HEK293 (cell line): ENCODE measurements at regions not wholly inside any gene's neighbourhood (a gene's known extent, or its start where the extent isn't known, plus 50 kb on each side); places are given as distances from the start of the nearest gene placed in this dataset.

ENCODE experiments used
- CTCF ChIA-PET: fragments of 350-600 bp; formaldehyde crosslinking; extraction: SDS; loops from one replicate; lab custom pipeline; 2021; ENCODE audit warnings: antibody characterized with exemption; lab: Yijun Ruan, JAX
- POLR2A ChIA-PET: fragments of 300-600 bp; formaldehyde crosslinking; extraction: SDS; loops from one replicate; lab custom pipeline; 2020; ENCODE audit warnings: antibody characterized with exemption, inconsistent platforms; lab: Yijun Ruan, JAX
- H3K27ac ChIP-seq: fragments of 200-500 bp; sonication (Bioruptor generic); 2 replicates; pipeline ENCODE4 v1.5.1; 2014; ENCODE audit warnings: low read depth, low read length, control low read depth, inconsistent platforms; ENCODE audit errors: extremely low read depth
- H3K36me3 ChIP-seq, 2 experiments: fragments of 200-500 bp in 1 of 2; sonication (Bioruptor generic) in 1 of 2; 1 replicate in 1 of 2; 2 replicates in 1 of 2; pipeline ENCODE4 v1.5.1; 2014 to 2017; ENCODE audit warnings: inconsistent platforms in 2 of 2, low read length in 2 of 2; ENCODE audit not compliant: control insufficient read depth in 2 of 2, insufficient read depth in 1 of 2
- H3K4me1 ChIP-seq: fragments of 200-500 bp; sonication (Bioruptor generic); 2 replicates; pipeline ENCODE4 v1.5.1; 2014; ENCODE audit warnings: mild to moderate bottlenecking, low read length, inconsistent platforms; ENCODE audit not compliant: control insufficient read depth, insufficient read depth
- H3K4me3 ChIP-seq: 2 replicates; pipeline ENCODE4 v1.5.1; 2011; ENCODE audit warnings: low read depth, mild to moderate bottlenecking, control low read depth, low read length, moderate library complexity
- H3K9me3 ChIP-seq: fragments of 200-500 bp; sonication (Bioruptor generic); 2 replicates; pipeline ENCODE4 v1.5.1; 2014; ENCODE audit warnings: low read depth, low read length, inconsistent platforms; ENCODE audit not compliant: control insufficient read depth, insufficient read depth
- BCL11A ChIP-seq: fragments of 450-650 bp; formaldehyde crosslinking; IDR thresholded peaks from 2 replicates; pipeline ENCODE4 v1.5.1; 2016; ENCODE audit warnings: low read depth, missing biosample characterization, missing genetic modification characterization
- FEZF1 ChIP-seq: fragments of 450-650 bp; formaldehyde crosslinking; IDR thresholded peaks from 2 replicates; pipeline ENCODE4 v1.5.1; 2016; ENCODE audit warnings: missing biosample characterization, missing genetic modification characterization
- GLI4 ChIP-seq: fragments of 450-650 bp; formaldehyde crosslinking; IDR thresholded peaks from 2 replicates; pipeline ENCODE4 v1.5.1; 2016; ENCODE audit warnings: missing biosample characterization, missing genetic modification characterization
- REST ChIP-seq: fragments of 450-650 bp; formaldehyde crosslinking; IDR thresholded peaks from 2 replicates; pipeline ENCODE4 v1.5.1; 2016; ENCODE audit warnings: missing biosample characterization, missing genetic modification characterization
- SALL2 ChIP-seq: fragments of 450-650 bp; formaldehyde crosslinking; IDR thresholded peaks from 2 replicates; pipeline ENCODE4 v1.5.0; 2017; ENCODE audit warnings: missing biosample characterization, mild to moderate bottlenecking, missing genetic modification characterization, borderline replicate concordance
- SP3 ChIP-seq: fragments of 450-650 bp; formaldehyde crosslinking; IDR thresholded peaks from 2 replicates; pipeline ENCODE4 v1.5.1; 2016; ENCODE audit warnings: missing biosample characterization, missing genetic modification characterization
- ZBTB1 ChIP-seq: fragments of 450-650 bp; formaldehyde crosslinking; IDR thresholded peaks from 2 replicates; pipeline ENCODE4 v1.5.1; 2016; ENCODE audit warnings: missing biosample characterization, missing genetic modification characterization
- ZNF24 ChIP-seq: fragments of 450-650 bp; formaldehyde crosslinking; IDR thresholded peaks from 2 replicates; pipeline ENCODE4 v1.5.1; 2016; ENCODE audit warnings: missing biosample characterization, missing genetic modification characterization
- ZNF324 ChIP-seq: fragments of 450-650 bp; formaldehyde crosslinking; IDR thresholded peaks from 2 replicates; pipeline ENCODE4 v1.5.1; 2016; ENCODE audit warnings: missing biosample characterization, missing genetic modification characterization
- ZNF416 ChIP-seq: fragments of 450-650 bp; formaldehyde crosslinking; IDR thresholded peaks from 2 replicates; pipeline ENCODE4 v1.5.1; 2016; ENCODE audit warnings: missing biosample characterization, missing genetic modification characterization
- ZNF473 ChIP-seq: fragments of 450-650 bp; formaldehyde crosslinking; IDR thresholded peaks from 2 replicates; pipeline ENCODE4 v1.5.1; 2017; ENCODE audit warnings: missing biosample characterization, missing genetic modification characterization
- ZNF518A ChIP-seq: fragments of 450-650 bp; formaldehyde crosslinking; conservative IDR thresholded peaks from 2 replicates; pipeline ENCODE4 v1.5.1; 2016; ENCODE audit warnings: low read depth, missing biosample characterization, missing genetic modification characterization
- ZNF530 ChIP-seq: fragments of 450-650 bp; formaldehyde crosslinking; IDR thresholded peaks from 2 replicates; pipeline ENCODE4 v1.5.1; 2016; ENCODE audit warnings: low read depth, missing biosample characterization, missing genetic modification characterization
- ZNF596 ChIP-seq: fragments of 450-650 bp; IDR thresholded peaks from 2 replicates; pipeline ENCODE4 v1.5.0; 2018; ENCODE audit warnings: missing biosample characterization, mild to moderate bottlenecking, missing genetic modification characterization, moderate library complexity
- ZNF623 ChIP-seq: fragments of 450-650 bp; formaldehyde crosslinking; IDR thresholded peaks from 2 replicates; pipeline ENCODE4 v1.5.1; 2016; ENCODE audit warnings: missing biosample characterization, missing genetic modification characterization
- ZNF670 ChIP-seq: fragments of 450-650 bp; formaldehyde crosslinking; IDR thresholded peaks from 2 replicates; pipeline ENCODE4 v1.5.1; 2016; ENCODE audit warnings: missing biosample characterization, missing genetic modification characterization, low read depth
- ZNF701 ChIP-seq: fragments of 450-650 bp; formaldehyde crosslinking; IDR thresholded peaks from 2 replicates; pipeline ENCODE4 v1.5.1; 2016; ENCODE audit warnings: missing biosample characterization, missing genetic modification characterization
- ZNF707 ChIP-seq: fragments of 450-650 bp; formaldehyde crosslinking; IDR thresholded peaks from 2 replicates; pipeline ENCODE4 v1.5.1; 2016; ENCODE audit warnings: missing biosample characterization, missing genetic modification characterization
- ZNF792 ChIP-seq: fragments of 450-650 bp; formaldehyde crosslinking; IDR thresholded peaks from 2 replicates; pipeline ENCODE4 v1.5.1; 2016; ENCODE audit warnings: missing biosample characterization, missing genetic modification characterization
- ZSCAN30 ChIP-seq: fragments of 450-650 bp; IDR thresholded peaks from 2 replicates; pipeline ENCODE4 v1.5.1; 2018; ENCODE audit warnings: missing biosample characterization, mild to moderate bottlenecking, missing genetic modification characterization, moderate library complexity
- TF ChIP-seq, protein P1 (sequence below): fragments of 450-650 bp; formaldehyde crosslinking; IDR thresholded peaks from 2 replicates; pipeline ENCODE4; 2016; ENCODE audit warnings: missing biosample characterization, missing genetic modification characterization

- Histone ChIP-seq H3K36me3 (no peaks in the 10 kb centered on the region), H3K4me1 (no peaks in the 10 kb centered on the region), H3K27ac (no peak overlapping the region), H3K4me3 (no peak overlapping the region), H3K9me3 (no peaks in the 10 kb centered on the region)
- TF ChIP-seq SALL2 (tag by site-specific recombination) (no peak), ZNF670 (tag by site-specific recombination) (no peak), ZNF416 (tag by site-specific recombination) (no peak), ZNF596 (tag by site-specific recombination) (no peak), ZNF707 (tag by site-specific recombination) (no peak), GLI4 (tag by site-specific recombination) (no peak), ZNF24 (tag by site-specific recombination) (no peak), FEZF1 (no peak), ZNF518A (no peak), ZNF792 (tag by site-specific recombination) (no peak), REST (tag by site-specific recombination) (no peak), ZNF324 (tag by site-specific recombination) (no peak), ZBTB1 (no peak), BCL11A (tag by site-specific recombination) (no peak)
- TF ChIP-seq, protein P1, sequence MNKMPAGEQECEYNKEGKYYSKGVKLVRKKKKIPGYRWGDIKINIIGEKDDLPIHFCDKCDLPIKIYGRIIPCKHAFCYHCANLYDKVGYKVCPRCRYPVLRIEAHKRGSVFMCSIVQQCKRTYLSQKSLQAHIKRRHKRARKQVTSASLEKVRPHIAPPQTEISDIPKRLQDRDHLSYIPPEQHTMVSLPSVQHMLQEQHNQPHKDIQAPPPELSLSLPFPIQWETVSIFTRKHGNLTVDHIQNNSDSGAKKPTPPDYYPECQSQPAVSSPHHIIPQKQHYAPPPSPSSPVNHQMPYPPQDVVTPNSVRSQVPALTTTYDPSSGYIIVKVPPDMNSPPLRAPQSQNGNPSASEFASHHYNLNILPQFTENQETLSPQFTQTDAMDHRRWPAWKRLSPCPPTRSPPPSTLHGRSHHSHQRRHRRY, result no peak
- POLR2A ChIA-PET, result no interaction called here
- CTCF ChIA-PET, result no interaction called here
Measured at GRCh38 chr5:101435768-101436167, 532.7 kb upstream of the ST8SIA4 start.

- no peak overlapping the region for H3K4me3 ChIP-seq
- ChIA-PET CTCF (interaction anchor here (0.6 kb wide), 1 partner anchor 102 kb away, joined by 4 read pairs; no protein-coding TSS in a partner anchor), POLR2A (no interaction called here)
- no peaks in the 10 kb centered on the region for H3K36me3 ChIP-seq
- no peaks in the 10 kb centered on the region for H3K4me1 ChIP-seq
- no peak overlapping the region for H3K27ac ChIP-seq
- TF ChIP-seq ZNF701 (tag by site-specific recombination) (no peak), ZNF473 (tag by site-specific recombination) (no peak), ZNF530 (tag by site-specific recombination) (no peak), ZSCAN30 (tag by site-specific recombination) (no peak), ZNF623 (tag by site-specific recombination) (no peak), SP3 (tag by site-specific recombination) (no peak)
- H3K9me3 ChIP-seq, result no peaks in the 10 kb centered on the region; the same call in 1 of the 2 replicates
Measured at GRCh38 chr5:101431201-101431600, 528.1 kb upstream of the ST8SIA4 start.
